B cell (primary cell): ENCODE measurements at regions not wholly inside any gene's neighbourhood (a gene's known extent, or its start where the extent isn't known, plus 50 kb on each side); places are given as distances from the start of the nearest gene placed in this dataset.
"Not testable (repeated sequence)": the region's sequence is repeated elsewhere in the genome, so short reads cannot be mapped to it uniquely, and the experiment has no call there.

ENCODE experiments used
- ATAC-seq: fragments of 200-7000 bp; cut with Tn5 transposase; one replicate; pipeline ENCODE4 v1.10.0; 2021; ENCODE audit warnings: low read depth, mild to moderate bottlenecking, moderate number of reproducible peaks, moderate library complexity
- CTCF ChIA-PET: fragments of 350-600 bp; sonication (Branson Sonifier 250); formaldehyde crosslinking; loops from one replicate; lab custom pipeline; 2021; ENCODE audit warnings: antibody characterized with exemption, inconsistent platforms; lab: Charles Lee
- POLR2A ChIA-PET: fragments of 350-600 bp; sonication (Branson Sonifier 250); formaldehyde crosslinking; loops from one replicate; lab custom pipeline; 2021; ENCODE audit warnings: antibody characterized with exemption; lab: Charles Lee
- DNase-seq: peaks from one replicate; pipeline ENCODE4 v3.0.0; 2013
- H2AFZ ChIP-seq: 2 replicates; pipeline ENCODE4 v1.6.1; 2012; ENCODE audit warnings: mild to moderate bottlenecking, low read depth, low read length; ENCODE audit not compliant: insufficient read depth, poor library complexity, severe bottlenecking
- H3K27ac ChIP-seq, 2 donors: 1 replicate in 1 of 2; 2 replicates in 1 of 2; pipeline ENCODE4 v1.5.1; 2012 to 2013; ENCODE audit warnings: low read length in 2 of 2, mild to moderate bottlenecking in 2 of 2, moderate library complexity in 1 of 2
- H3K27me3 ChIP-seq, 4 experiments: fragments of 200-600 bp in 1 of 4; sonication (generic) in 1 of 4; replicated peaks in 1 of 4; 1 replicate in 2 of 4; 2 replicates in 2 of 4; pipeline versions ENCODE4 v1.6.1 to v1.7.0; 2013 to 2016; ENCODE audit warnings: low read length in 3 of 4, mild to moderate bottlenecking in 2 of 4, mixed read lengths in 1 of 4, moderate library complexity in 1 of 4; ENCODE audit not compliant: insufficient read depth in 4 of 4, control insufficient read depth in 3 of 4; ENCODE audit errors: control extremely low read depth in 1 of 4
- H3K36me3 ChIP-seq, 2 experiments: replicated peaks in 1 of 2; 1 replicate in 1 of 2; 2 replicates in 1 of 2; pipeline versions ENCODE4 v1.6.1 to v1.7.1; 2013; ENCODE audit warnings: low read length in 1 of 2; ENCODE audit not compliant: insufficient read depth in 2 of 2, control insufficient read depth in 1 of 2; ENCODE audit errors: control extremely low read depth in 1 of 2, extremely low read depth in 1 of 2
- H3K4me1 ChIP-seq, 2 donors: fragments of 200-600 bp in 1 of 2; sonication (generic) in 1 of 2; 1 replicate in 1 of 2; 2 replicates in 1 of 2; pipeline versions ENCODE4 v1.5.1 to v1.6.1; 2013 to 2017; ENCODE audit warnings: low read length in 2 of 2; ENCODE audit not compliant: control insufficient read depth in 2 of 2, insufficient read depth in 2 of 2
- H3K4me2 ChIP-seq: replicated peaks from 2 replicates; pipeline ENCODE3; 2012; ENCODE audit warnings: mild to moderate bottlenecking, low read depth, low read length; ENCODE audit not compliant: poor library complexity, severe bottlenecking
- H3K4me3 ChIP-seq, 5 experiments: fragments of 200-600 bp in 1 of 5; sonication (generic) in 1 of 5; 1 replicate in 3 of 5; 2 replicates in 2 of 5; pipeline versions ENCODE4 v1.5.1 to v1.7.0; 2011 to 2016; ENCODE audit warnings: low read length in 4 of 5, mild to moderate bottlenecking in 4 of 5, low read depth in 2 of 5, control low read depth in 1 of 5, moderate library complexity in 1 of 5; ENCODE audit not compliant: insufficient read depth in 1 of 5; ENCODE audit errors: control extremely low read depth in 1 of 5, extremely low read depth in 1 of 5
- H3K79me2 ChIP-seq: fragments of 200-600 bp; sonication (generic); one replicate; pipeline ENCODE4 v1.6.0; 2016; ENCODE audit warnings: low read length; ENCODE audit not compliant: control insufficient read depth, insufficient read depth
- H3K9ac ChIP-seq: fragments of 200-600 bp; sonication (generic); 2 replicates; pipeline ENCODE4 v1.6.1; 2017; ENCODE audit warnings: mild to moderate bottlenecking, low read length, moderate library complexity
- H3K9me3 ChIP-seq, 3 donors: one replicate each; pipeline versions ENCODE4 v1.6.1 to v1.7.1; 2013; ENCODE audit warnings: low read length in 2 of 3; ENCODE audit not compliant: control insufficient read depth in 2 of 3, insufficient read depth in 1 of 3; ENCODE audit errors: control extremely low read depth in 1 of 3
- H4K20me1 ChIP-seq: 2 replicates; pipeline ENCODE4 v1.6.0; 2012; ENCODE audit warnings: mild to moderate bottlenecking, low read length; ENCODE audit not compliant: insufficient read depth, control insufficient read depth, poor library complexity, severe bottlenecking
- H3K27ac Mint-ChIP-seq: one replicate; pipeline ENCODE4 v1.8.0; 2021; ENCODE audit warnings: mixed read lengths
- H3K27me3 Mint-ChIP-seq: one replicate; pipeline ENCODE4 v1.8.0; 2021; ENCODE audit warnings: mixed read lengths
- H3K4me1 Mint-ChIP-seq: one replicate; pipeline ENCODE4 v1.8.0; 2021; ENCODE audit warnings: mixed read lengths
- H3K4me3 Mint-ChIP-seq: one replicate; pipeline ENCODE4 v1.8.0; 2021; ENCODE audit warnings: mixed read lengths
- H3K9me3 Mint-ChIP-seq: one replicate; pipeline ENCODE4 v1.8.0; 2022; ENCODE audit warnings: mixed read lengths; ENCODE audit not compliant: insufficient read depth
- CTCF ChIP-seq: fragments of 200-600 bp; IDR thresholded peaks from one replicate; pipeline ENCODE4 v1.8.0; 2022; ENCODE audit warnings: antibody characterized with exemption, mild to moderate bottlenecking
- EZH2 ChIP-seq: IDR thresholded peaks from 2 replicates; pipeline ENCODE4 v1.6.1; 2012; ENCODE audit warnings: borderline replicate concordance, low read depth, mild to moderate bottlenecking, moderate library complexity, low read length; ENCODE audit not compliant: insufficient read depth, poor library complexity, severe bottlenecking
- WGBS: methylation state at CpG from one replicate; pipeline ENCODE4 v1.1.5; 2013; ENCODE audit warnings: missing lambda C conversion rate; ENCODE audit not compliant: insufficient coverage; 5-methylcytosine and 5-hydroxymethylcytosine counted together
- intact Hi-C: fragments of 100-400 bp; cut with micrococcal nuclease; formaldehyde crosslinking; loops from one replicate; pipeline ENCODE4 v1.10.0; 2022

GRCh38 chr1:172728705-172729104 is 69.8 kb downstream of the FASLG start:
- H3K4me2 ChIP-seq, H3K9me3 Mint-ChIP-seq, H3K4me3 ChIP-seq, H3K4me3 Mint-ChIP-seq, H3K27ac Mint-ChIP-seq, H3K27me3 Mint-ChIP-seq, H4K20me1 ChIP-seq, POLR2A ChIA-PET, H3K27me3 ChIP-seq, DNase-seq, H3K79me2 ChIP-seq, H3K9ac ChIP-seq, H3K36me3 ChIP-seq, H3K27ac ChIP-seq, H2AFZ ChIP-seq, H3K9me3 ChIP-seq, ATAC-seq: not testable (repeated sequence)
- no CpG with 5 or more reads among the region's 1 CpG for WGBS
- H3K4me1 Mint-ChIP-seq: peaks cover 22% of the 10 kb centered on the region
- peaks cover 9 to 13% of the 10 kb centered on the region in 2 donors for H3K4me1 ChIP-seq
- CTCF ChIA-PET: interaction anchor here (1.4 to 1.9 kb wide), 4 partner anchors 9 to 700 kb away, joined by 3 to 6 read pairs (median 4); no protein-coding TSS in a partner anchor
- intact Hi-C loops: loop anchor here (10.0 kb wide), 1 partner anchor 194 kb away; the partner anchor contains the start of gene SUCO

- H3K9me3 ChIP-seq: peaks cover 0 to 8% (median 3%) of the 10 kb centered on the region in 3 donors
- intact Hi-C loops: no loop called here
- no peak overlapping the region for H3K9ac ChIP-seq
- Mint-ChIP-seq H3K4me1 (peaks cover 5% of the 10 kb centered on the region), H3K27ac (no peak overlapping the region), H3K9me3 (peaks cover 7% of the 10 kb centered on the region), H3K27me3 (no peaks in the 10 kb centered on the region), H3K4me3 (no peak overlapping the region)
- ChIA-PET CTCF (interaction anchor here (1.9 kb wide), 1 partner anchor 10 kb away, joined by 5 read pairs; no protein-coding TSS in a partner anchor), POLR2A (no interaction called here)
- H3K27ac ChIP-seq: no peak overlapping the region
- no peaks in the 10 kb centered on the region for H3K79me2 ChIP-seq
- TF ChIP-seq CTCF (no peak), EZH2 (no peak)
- H3K4me3 ChIP-seq: no peak overlapping the region
- H3K4me2 ChIP-seq: no peak overlapping the region
- no peaks in the 10 kb centered on the region for H4K20me1 ChIP-seq
- ATAC-seq (no peak), DNase-seq (no peak)
- no peaks in the 10 kb centered on the region for H3K27me3 ChIP-seq
- H3K36me3 ChIP-seq: no peaks in the 10 kb centered on the region
- H3K4me1 ChIP-seq: peaks cover 0 to 6% of the 10 kb centered on the region in 2 donors
- H2AFZ ChIP-seq: no peak overlapping the region
- 100% methylated on average over 3 of the region's 3 CpGs for WGBS
Observed at GRCh38 chr1:172732427-172732826, 73.5 kb downstream of the FASLG start.
